H1 (cell line): ENCODE measurements at regions not wholly inside any gene's neighbourhood (a gene's known extent, or its start where the extent isn't known, plus 50 kb on each side); places are given as distances from the start of the nearest gene placed in this dataset.

Source experiments
- BRCA1 ChIP-seq: IDR thresholded peaks from 2 replicates; pipeline ENCODE4 v1.6.1; 2012; ENCODE audit warnings: low read depth, low read length, improper control_type of control experiment
- CHD2 ChIP-seq: IDR thresholded peaks from 2 replicates; pipeline ENCODE4 v1.6.1; 2012; ENCODE audit warnings: low read length, improper control_type of control experiment
- CREB1 ChIP-seq: IDR thresholded peaks from 2 replicates; pipeline ENCODE4 v1.6.1; 2012; ENCODE audit warnings: inconsistent platforms
- EZH2 ChIP-seq: fragments of 200-600 bp; sonication (generic); IDR thresholded peaks from 2 replicates; pipeline ENCODE4 v1.7.1; 2012; ENCODE audit warnings: low read depth, mild to moderate bottlenecking, moderate library complexity, low read length, inconsistent platforms; ENCODE audit not compliant: severe bottlenecking
- HDAC6 ChIP-seq: IDR thresholded peaks from one replicate; pipeline ENCODE4 v1.7.1; 2012; ENCODE audit warnings: low read depth, mild to moderate bottlenecking, inconsistent platforms, low read length, moderate library complexity
- PHF8 ChIP-seq: fragments of 200-600 bp; sonication (generic); conservative IDR thresholded peaks from 2 replicates; pipeline ENCODE4 v1.7.1; 2012; ENCODE audit warnings: low read depth, mild to moderate bottlenecking, inconsistent platforms, low read length, moderate library complexity
- POLR2A ChIP-seq, 2 experiments: IDR thresholded peaks; 1 replicate in 1 of 2; 2 replicates in 1 of 2; pipeline ENCODE4 v1.6.1; 2011; ENCODE audit warnings: low read depth in 2 of 2, low read length in 2 of 2, mild to moderate bottlenecking in 2 of 2; ENCODE audit errors: control extremely low read depth in 1 of 2
- RFX5 ChIP-seq: IDR thresholded peaks from 2 replicates; pipeline ENCODE4 v1.6.1; 2011; ENCODE audit warnings: low read depth, low read length, improper control_type of control experiment, borderline replicate concordance
- SIN3A ChIP-seq, 2 experiments: IDR thresholded peaks in 1 of 2; conservative IDR thresholded peaks in 1 of 2; 2 replicates each; pipeline ENCODE4 v1.6.1; 2011 to 2012; ENCODE audit warnings: low read length in 2 of 2, improper control_type of control experiment in 1 of 2, low read depth in 1 of 2, mild to moderate bottlenecking in 1 of 2
- SP2 ChIP-seq: IDR thresholded peaks from 2 replicates; pipeline ENCODE4 v1.6.1; 2012; ENCODE audit warnings: mild to moderate bottlenecking, low read length, inconsistent platforms
- SUZ12 ChIP-seq: fragments of 200-600 bp; sonication (generic); IDR thresholded peaks from 2 replicates; pipeline ENCODE4 v1.6.1; 2012; ENCODE audit warnings: mild to moderate bottlenecking, inconsistent platforms, low read length, moderate library complexity, mixed read lengths
- TF ChIP-seq, protein P1 (sequence below), 3 experiments: IDR thresholded peaks; 1 replicate in 2 of 3; 2 replicates in 1 of 3; pipeline versions ENCODE4 v1.5.1 to v1.6.1; 2011; ENCODE audit warnings: low read length in 3 of 3, mild to moderate bottlenecking in 3 of 3, inconsistent platforms in 2 of 3, low read depth in 1 of 3, moderate library complexity in 1 of 3; ENCODE audit not compliant: insufficient read depth in 1 of 3; ENCODE audit errors: control extremely low read depth in 1 of 3
- TF ChIP-seq, protein P2 (sequence below): IDR thresholded peaks from 2 replicates; pipeline ENCODE4 v1.6.1; 2011; ENCODE audit warnings: low read depth, mild to moderate bottlenecking, low read length; ENCODE audit not compliant: insufficient read depth
- TF ChIP-seq, protein P3 (sequence below): IDR thresholded peaks from 2 replicates; pipeline ENCODE4 v1.6.1; 2012; ENCODE audit warnings: low read length, inconsistent platforms

DNA sequence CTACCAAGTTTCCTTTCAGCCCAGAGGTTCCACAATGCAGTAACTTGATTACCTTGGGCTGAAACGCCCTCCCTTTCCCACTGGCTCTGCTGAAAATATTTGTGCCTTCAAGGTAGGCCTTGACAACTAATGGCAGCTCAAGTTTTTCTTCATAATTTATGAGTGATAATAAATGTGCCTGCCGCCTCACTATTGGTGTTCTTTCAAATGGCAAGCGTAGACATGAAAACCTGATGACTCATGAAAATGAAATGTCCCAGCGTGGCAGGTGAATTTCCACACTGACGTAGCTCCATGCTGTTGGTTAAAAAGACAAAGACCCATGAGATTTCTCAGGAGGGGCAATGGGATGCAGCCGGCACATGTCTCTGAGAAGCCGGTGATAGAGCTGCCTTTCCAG lies 107.2 kb upstream of the GGTLC1 start:
- TF ChIP-seq SUZ12 (no peak), HDAC6 (no peak), EZH2 (no peak), CREB1 (no peak), CHD2 (no peak), RFX5 (no peak), SP2 (no peak), POLR2A (IDR thresholded peaks at IDR 0.05; ENCODE audit: control extremely low read depth in 1 of 2, low read depth in 2 of 2, low read length in 2 of 2) (no peak), SIN3A (conservative IDR thresholded peaks at IDR 0.05 in 1 of 2, IDR thresholded peaks at IDR 0.05 in 1 of 2; ENCODE audit: low read depth in 1 of 2, low read length in 2 of 2) (no peak), BRCA1 (no peak), PHF8 (no peak)
- TF ChIP-seq, protein P1, sequence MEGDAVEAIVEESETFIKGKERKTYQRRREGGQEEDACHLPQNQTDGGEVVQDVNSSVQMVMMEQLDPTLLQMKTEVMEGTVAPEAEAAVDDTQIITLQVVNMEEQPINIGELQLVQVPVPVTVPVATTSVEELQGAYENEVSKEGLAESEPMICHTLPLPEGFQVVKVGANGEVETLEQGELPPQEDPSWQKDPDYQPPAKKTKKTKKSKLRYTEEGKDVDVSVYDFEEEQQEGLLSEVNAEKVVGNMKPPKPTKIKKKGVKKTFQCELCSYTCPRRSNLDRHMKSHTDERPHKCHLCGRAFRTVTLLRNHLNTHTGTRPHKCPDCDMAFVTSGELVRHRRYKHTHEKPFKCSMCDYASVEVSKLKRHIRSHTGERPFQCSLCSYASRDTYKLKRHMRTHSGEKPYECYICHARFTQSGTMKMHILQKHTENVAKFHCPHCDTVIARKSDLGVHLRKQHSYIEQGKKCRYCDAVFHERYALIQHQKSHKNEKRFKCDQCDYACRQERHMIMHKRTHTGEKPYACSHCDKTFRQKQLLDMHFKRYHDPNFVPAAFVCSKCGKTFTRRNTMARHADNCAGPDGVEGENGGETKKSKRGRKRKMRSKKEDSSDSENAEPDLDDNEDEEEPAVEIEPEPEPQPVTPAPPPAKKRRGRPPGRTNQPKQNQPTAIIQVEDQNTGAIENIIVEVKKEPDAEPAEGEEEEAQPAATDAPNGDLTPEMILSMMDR (IDR thresholded peaks at IDR 0.05; ENCODE audit: control extremely low read depth in 1 of 3, insufficient read depth in 1 of 3, low read depth in 1 of 3, low read length in 3 of 3): no peak
- TF ChIP-seq, protein P2, sequence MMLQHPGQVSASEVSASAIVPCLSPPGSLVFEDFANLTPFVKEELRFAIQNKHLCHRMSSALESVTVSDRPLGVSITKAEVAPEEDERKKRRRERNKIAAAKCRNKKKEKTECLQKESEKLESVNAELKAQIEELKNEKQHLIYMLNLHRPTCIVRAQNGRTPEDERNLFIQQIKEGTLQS: no peak
- TF ChIP-seq, protein P3, sequence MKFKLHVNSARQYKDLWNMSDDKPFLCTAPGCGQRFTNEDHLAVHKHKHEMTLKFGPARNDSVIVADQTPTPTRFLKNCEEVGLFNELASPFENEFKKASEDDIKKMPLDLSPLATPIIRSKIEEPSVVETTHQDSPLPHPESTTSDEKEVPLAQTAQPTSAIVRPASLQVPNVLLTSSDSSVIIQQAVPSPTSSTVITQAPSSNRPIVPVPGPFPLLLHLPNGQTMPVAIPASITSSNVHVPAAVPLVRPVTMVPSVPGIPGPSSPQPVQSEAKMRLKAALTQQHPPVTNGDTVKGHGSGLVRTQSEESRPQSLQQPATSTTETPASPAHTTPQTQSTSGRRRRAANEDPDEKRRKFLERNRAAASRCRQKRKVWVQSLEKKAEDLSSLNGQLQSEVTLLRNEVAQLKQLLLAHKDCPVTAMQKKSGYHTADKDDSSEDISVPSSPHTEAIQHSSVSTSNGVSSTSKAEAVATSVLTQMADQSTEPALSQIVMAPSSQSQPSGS: no peak
